IMR-90 (cell line): ENCODE measurements at regions not wholly inside any gene's neighbourhood (a gene's known extent, or its start where the extent isn't known, plus 50 kb on each side); places are given as distances from the start of the nearest gene placed in this dataset.

ENCODE experiments used
- ATAC-seq: fragments of 200-7000 bp; cut with Tn5 transposase; 2 replicates; pipeline ENCODE4 v1.9.1; 2020; ENCODE audit warnings: low read depth, mild to moderate bottlenecking, moderate library complexity
- BruUV-seq: library from RNA; stranded (reverse); fragments of 400-500 nt; replicated peaks from 2 replicates; lab custom pipeline; 2021; lab: Mats Ljungman, UMichigan
- CTCF ChIA-PET: fragments of 300-600 bp; formaldehyde crosslinking; extraction: SDS; loops from one replicate; lab custom pipeline; 2021; ENCODE audit warnings: antibody characterized with exemption; lab: Yijun Ruan, JAX
- POLR2A ChIA-PET: fragments of 300-600 bp; sonication (Branson Sonifier 250); formaldehyde crosslinking; loops from one replicate; lab custom pipeline; 2022; ENCODE audit warnings: antibody characterized with exemption; ENCODE audit not compliant: unreplicated experiment; lab: Charles Lee
- DNase-seq: peaks from one replicate; pipeline ENCODE4 v3.0.0; 2013
- H2AFZ ChIP-seq: replicated peaks from 2 replicates; pipeline ENCODE3; 2013; ENCODE audit warnings: low read length, mild to moderate bottlenecking; ENCODE audit not compliant: poor library complexity
- H2AK5ac ChIP-seq: 2 replicates; pipeline ENCODE4 v1.6.1; 2013; ENCODE audit warnings: low read depth, low read length, inconsistent platforms
- H2AK9ac ChIP-seq: replicated peaks from 2 replicates; pipeline ENCODE3; 2013; ENCODE audit warnings: mild to moderate bottlenecking, low read depth, low read length, moderate library complexity; ENCODE audit not compliant: poor library complexity
- H2BK120ac ChIP-seq: 2 replicates; pipeline ENCODE4 v1.6.1; 2013; ENCODE audit warnings: low read depth, low read length, inconsistent platforms
- H2BK15ac ChIP-seq: 3 replicates; pipeline ENCODE4 v1.6.1; 2013; ENCODE audit warnings: low read depth, low read length, inconsistent platforms
- H2BK20ac ChIP-seq: 2 replicates; pipeline ENCODE4 v1.6.1; 2013; ENCODE audit warnings: low read depth, mild to moderate bottlenecking, inconsistent platforms, low read length, moderate library complexity
- H2BK5ac ChIP-seq: 2 replicates; pipeline ENCODE4 v1.6.1; 2013; ENCODE audit warnings: mild to moderate bottlenecking, low read depth, low read length, inconsistent platforms; ENCODE audit not compliant: poor library complexity, severe bottlenecking
- H3K14ac ChIP-seq: replicated peaks from 2 replicates; pipeline ENCODE4 v1.6.1; 2013; ENCODE audit warnings: low read depth, low read length, inconsistent platforms
- H3K18ac ChIP-seq: 2 replicates; pipeline ENCODE4 v1.6.1; 2013; ENCODE audit warnings: low read depth, low read length, control low read depth
- H3K23ac ChIP-seq: 2 replicates; pipeline ENCODE4 v1.6.1; 2013; ENCODE audit warnings: low read depth, low read length, inconsistent platforms
- H3K27ac ChIP-seq: 2 replicates; pipeline ENCODE4 v1.5.1; 2013; ENCODE audit warnings: mild to moderate bottlenecking, control low read depth, low read length; ENCODE audit not compliant: insufficient read depth
- H3K27me3 ChIP-seq: 2 replicates; pipeline ENCODE4 v1.6.1; 2013; ENCODE audit warnings: low read length; ENCODE audit not compliant: control insufficient read depth, insufficient read depth
- H3K36me3 ChIP-seq: 2 replicates; pipeline ENCODE4 v1.6.1; 2013; ENCODE audit warnings: low read length, mixed read lengths; ENCODE audit not compliant: control insufficient read depth, insufficient read depth
- H3K4ac ChIP-seq: 2 replicates; pipeline ENCODE4 v1.6.1; 2013; ENCODE audit warnings: low read depth, low read length, inconsistent platforms
- H3K4me1 ChIP-seq: 2 replicates; pipeline ENCODE4 v1.6.1; 2013; ENCODE audit warnings: low read length, mixed read lengths; ENCODE audit not compliant: control insufficient read depth, insufficient read depth
- H3K4me2 ChIP-seq: 2 replicates; pipeline ENCODE4 v1.6.1; 2013; ENCODE audit warnings: low read depth, mild to moderate bottlenecking, control low read depth, low read length, moderate library complexity
- H3K4me3 ChIP-seq: 2 replicates; pipeline ENCODE4 v1.5.1; 2013; ENCODE audit warnings: low read depth, mild to moderate bottlenecking, control low read depth, low read length, moderate library complexity; ENCODE audit not compliant: insufficient read depth
- H3K56ac ChIP-seq: 2 replicates; pipeline ENCODE4 v1.6.1; 2013; ENCODE audit warnings: low read length, inconsistent platforms; ENCODE audit not compliant: insufficient read depth; ENCODE audit errors: extremely low read depth
- H3K79me1 ChIP-seq, 2 experiments: 2 replicates each; pipeline ENCODE4 v1.6.1; 2013; ENCODE audit warnings: low read length in 2 of 2, inconsistent platforms in 1 of 2, low read depth in 1 of 2
- H3K9ac ChIP-seq: 2 replicates; pipeline ENCODE4 v1.6.1; 2013; ENCODE audit warnings: low read depth, low read length, control low read depth
- H3K9me1 ChIP-seq: 2 replicates; pipeline ENCODE4 v1.6.1; 2013; ENCODE audit warnings: low read length, inconsistent platforms; ENCODE audit not compliant: insufficient read depth
- H3K9me3 ChIP-seq: 2 replicates; pipeline ENCODE4 v1.6.1; 2013; ENCODE audit warnings: low read length; ENCODE audit not compliant: control insufficient read depth, insufficient read depth
- H4K20me1 ChIP-seq: 2 replicates; pipeline ENCODE4 v1.6.1; 2013; ENCODE audit warnings: low read length, inconsistent platforms; ENCODE audit not compliant: insufficient read depth
- H4K5ac ChIP-seq: 2 replicates; pipeline ENCODE4 v1.6.1; 2013; ENCODE audit warnings: mild to moderate bottlenecking, low read depth, low read length, control low read depth
- H4K8ac ChIP-seq, 2 experiments: 2 replicates each; pipeline ENCODE4 v1.6.1; 2013; ENCODE audit warnings: low read depth in 2 of 2, low read length in 2 of 2, control low read depth in 1 of 2, inconsistent platforms in 1 of 2
- H4K91ac ChIP-seq: 2 replicates; pipeline ENCODE4 v1.6.1; 2013; ENCODE audit warnings: low read depth, low read length, inconsistent platforms; ENCODE audit not compliant: insufficient read depth
- CEBPB ChIP-seq: IDR thresholded peaks from 2 replicates; pipeline ENCODE4 v1.6.1; 2012; ENCODE audit warnings: low read depth, low read length, improper control_type of control experiment
- ELK1 ChIP-seq: fragments of 150-350 bp; IDR thresholded peaks from 2 replicates; pipeline ENCODE4 v1.6.1; 2016; ENCODE audit warnings: low read depth, mild to moderate bottlenecking, low read length, moderate library complexity, borderline replicate concordance
- FOS ChIP-seq: fragments of 150-350 bp; IDR thresholded peaks from 2 replicates; pipeline ENCODE4 v1.6.1; 2016; ENCODE audit warnings: low read depth, low read length
- MAFK ChIP-seq: IDR thresholded peaks from 2 replicates; pipeline ENCODE4 v1.6.1; 2012; ENCODE audit warnings: low read depth, low read length, improper control_type of control experiment
- MAZ ChIP-seq: IDR thresholded peaks from 2 replicates; pipeline ENCODE4 v1.6.1; 2012; ENCODE audit warnings: low read depth, mild to moderate bottlenecking, low read length, improper control_type of control experiment, moderate library complexity, borderline replicate concordance
- MXI1 ChIP-seq: IDR thresholded peaks from 2 replicates; pipeline ENCODE4 v1.6.1; 2012; ENCODE audit warnings: low read depth, mild to moderate bottlenecking, low read length, moderate library complexity, borderline replicate concordance
- POLR2A ChIP-seq: IDR thresholded peaks from 2 replicates; pipeline ENCODE4 v1.6.1; 2012; ENCODE audit warnings: mild to moderate bottlenecking, low read depth, low read length
- RFX5 ChIP-seq: IDR thresholded peaks from 2 replicates; pipeline ENCODE4 v1.8.0; 2012; ENCODE audit warnings: low read depth, mild to moderate bottlenecking, low read length, moderate library complexity
- USF2 ChIP-seq: fragments of 150-350 bp; IDR thresholded peaks from 2 replicates; pipeline ENCODE4 v1.6.1; 2017; ENCODE audit warnings: mild to moderate bottlenecking, antibody characterized with exemption, low read length, low read depth
- WGBS, 2 experiments: methylation state at CpG; one replicate each; pipeline versions ENCODE4 v1.1.5 to v1.1.7; 2013; ENCODE audit warnings: missing lambda C conversion rate in 2 of 2; ENCODE audit not compliant: insufficient read length in 1 of 2; ENCODE audit errors: extremely low coverage in 2 of 2; 5-methylcytosine and 5-hydroxymethylcytosine counted together
- dilution Hi-C: fragments of 300-500 bp; cut with HindIII; formaldehyde crosslinking; loops from one replicate; pipeline ENCODE4 v1.14.3; 2018; ENCODE audit warnings: low sequenced_read_pairs; ENCODE audit not compliant: unreplicated experiment
- in situ Hi-C: fragments of 300-500 bp; cut with MboI; formaldehyde crosslinking; loops from 3 replicates; pipeline ENCODE4 v1.14.3; 2019; ENCODE audit warnings: low sequenced_read_pairs, inconsistent platforms, mixed read lengths
- intact Hi-C: fragments of 100-400 bp; cut with micrococcal nuclease; formaldehyde crosslinking; loops from 2 replicates; pipeline ENCODE4 v1.10.0; 2022

- Histone ChIP-seq H3K18ac (no peak overlapping the region), H3K27ac (no peak overlapping the region), H2BK120ac (no peak overlapping the region), H3K23ac (no peak overlapping the region), H3K14ac (no peak overlapping the region), H4K5ac (no peak overlapping the region), H4K8ac (no peak overlapping the region), H2AK5ac (no peak overlapping the region), H3K27me3 (no peaks in the 10 kb centered on the region), H2BK15ac (no peak overlapping the region), H3K4me2 (no peak overlapping the region), H3K4me3 (no peak overlapping the region), H3K4ac (no peak overlapping the region), H3K9ac (no peak overlapping the region), H3K79me1 (no peaks in the 10 kb centered on the region), H4K20me1 (no peaks in the 10 kb centered on the region), H2AFZ (no peak overlapping the region), H3K56ac (no peak overlapping the region), H3K9me1 (no peaks in the 10 kb centered on the region), H4K91ac (no peak overlapping the region), H3K4me1 (no peaks in the 10 kb centered on the region), H2BK20ac (no peak overlapping the region), H2AK9ac (no peak overlapping the region), H2BK5ac (no peak overlapping the region), H3K9me3 (no peaks in the 10 kb centered on the region), H3K36me3 (no peaks in the 10 kb centered on the region)
- ChIA-PET CTCF (no interaction called here), POLR2A (no interaction called here)
- TF ChIP-seq CEBPB (no peak), MAFK (no peak), RFX5 (no peak), FOS (no peak), POLR2A (no peak), USF2 (no peak), MXI1 (no peak), ELK1 (no peak), MAZ (no peak)
- ATAC-seq: peak; percentile 53
- intact Hi-C loops (no loop called here), dilution Hi-C loops (no loop called here), in situ Hi-C loops (no loop called here)
- no TSS peak for BruUV-seq
- DNase-seq: peak; percentile 4
- WGBS, 2 experiments: 100% methylated on average over 1 of the region's 1 CpG; no CpG with 5 or more reads in 1 of the 2 experiments
Measured at GRCh38 chr18:29693334-29693733, 1349.2 kb downstream of the DSC3 start.
